Femur (tissue), 1 donor: ENCODE measurements at regions not wholly inside any gene's neighbourhood (a gene's known extent, or its start where the extent isn't known, plus 50 kb on each side); places are given as distances from the start of the nearest gene placed in this dataset.
"Not testable (repeated sequence)": the region's sequence is repeated elsewhere in the genome, so short reads cannot be mapped to it uniquely, and the experiment has no call there.

Source experiments
- DNase-seq: peaks from one replicate; pipeline ENCODE4 v3.0.0-alpha.2; 2017

- no peak for DNase-seq
Measured at GRCh38 chr10:123380491-123381085, 226.4 kb downstream of the BUB3 start.

GRCh38 chr10:123381224-123381623 lies 227.0 kb downstream of the BUB3 start:
- no peak for DNase-seq

- no peak for DNase-seq
Measured at GRCh38 chr10:123382491-123382890, 228.3 kb downstream of the BUB3 start.

GRCh38 chr10:123385508-123386080 lies 231.4 kb downstream of the BUB3 start:
- no peak for DNase-seq

GRCh38 chr10:123389520-123389919 lies 235.3 kb downstream of the BUB3 start:
- DNase-seq, result no peak

- no peak for DNase-seq
Measured at GRCh38 chr10:123390332-123390731, 236.1 kb downstream of the BUB3 start.

- DNase-seq, result no peak
Measured at GRCh38 chr10:123390874-123391273, 236.7 kb downstream of the BUB3 start.

- DNase-seq, result no peak
Measured at GRCh38 chr10:123391275-123392028, 237.2 kb downstream of the BUB3 start.

GRCh38 chr10:123392182-123392963 lies 238.2 kb downstream of the BUB3 start:
- DNase-seq, result no peak

GRCh38 chr10:123393170-123393569 lies 239.0 kb downstream of the BUB3 start:
- no peak for DNase-seq

GRCh38 chr10:123394382-123394781 lies 240.2 kb downstream of the BUB3 start:
- no peak for DNase-seq

GRCh38 chr10:123395234-123395633 lies 241.0 kb downstream of the BUB3 start:
- not testable (repeated sequence) for DNase-seq

GRCh38 chr10:123395906-123396305 lies 241.7 kb downstream of the BUB3 start:
- no peak for DNase-seq

- no peak for DNase-seq
Measured at GRCh38 chr10:123398180-123398591, 244.0 kb downstream of the BUB3 start.

GRCh38 chr10:123398756-123399155 lies 244.6 kb downstream of the BUB3 start:
- no peak for DNase-seq

GRCh38 chr10:123399276-123399839 lies 245.2 kb downstream of the BUB3 start:
- DNase-seq, result no peak

GRCh38 chr10:123402021-123402420 lies 247.8 kb downstream of the BUB3 start:
- no peak for DNase-seq

GRCh38 chr10:123402656-123403055 lies 248.5 kb downstream of the BUB3 start:
- DNase-seq, result no peak

GRCh38 chr10:123404357-123404756 lies 250.2 kb downstream of the BUB3 start:
- DNase-seq, result no peak

GRCh38 chr10:123408660-123409059 lies 254.5 kb downstream of the BUB3 start:
- no peak for DNase-seq

GRCh38 chr10:123409426-123409825 lies 255.2 kb downstream of the BUB3 start:
- no peak for DNase-seq

GRCh38 chr10:123409884-123410283 lies 255.7 kb downstream of the BUB3 start:
- DNase-seq, result no peak

- DNase-seq, result no peak
Measured at GRCh38 chr10:123413353-123413752, 252.8 kb upstream of the GPR26 start.
